ENCODE measurements at regions not wholly inside any gene's neighbourhood (a gene's known extent, or its start where the extent isn't known, plus 50 kb on each side); places are given as distances from the start of the nearest gene placed in this dataset.

DNA sequence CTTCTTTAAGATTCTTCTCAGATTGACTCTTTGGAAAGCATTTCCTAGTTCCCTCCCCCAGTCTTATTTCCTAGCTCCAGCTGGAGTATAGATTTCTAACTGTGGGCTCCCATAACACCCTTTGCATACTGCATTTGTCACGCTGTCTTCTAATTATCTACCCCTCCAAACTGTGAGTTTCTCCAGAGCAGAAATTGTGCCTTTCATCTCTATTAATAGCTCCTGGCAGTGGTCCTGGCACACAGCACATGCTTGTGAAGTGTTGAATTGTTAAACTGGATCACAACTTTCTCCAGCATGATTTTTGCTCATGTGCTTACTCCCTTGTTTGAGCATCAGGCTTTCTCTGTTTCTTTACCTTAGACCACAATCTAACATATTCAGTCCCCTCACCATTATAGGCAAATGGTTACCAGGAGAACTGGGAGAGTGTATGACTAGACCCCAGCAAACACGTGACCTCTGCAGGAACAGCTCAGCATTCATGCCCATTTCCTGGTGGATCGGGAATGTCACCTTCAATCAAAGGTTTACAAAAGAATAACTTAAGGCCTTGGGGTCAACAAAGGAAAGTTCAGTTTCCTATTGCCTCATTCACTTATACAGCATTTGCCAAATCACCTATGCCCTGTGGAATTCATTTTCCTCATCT, 175.7 kb upstream of the TANK start:
- Histone ChIP-seq H3K9me3 (ENCODE audit: control insufficient read depth, low read depth, low read length) (no peaks in the 10 kb centered on the region), H3K79me2 (ENCODE audit: control insufficient read depth, insufficient read depth, low read length) (no peaks in the 10 kb centered on the region), H2AFZ (ENCODE audit: control insufficient read depth, low read length) (no peak overlapping the region), H4K20me1 (ENCODE audit: control insufficient read depth, extremely low read depth, insufficient read depth, low read length) (no peaks in the 10 kb centered on the region), H3K36me3 (ENCODE audit: control insufficient read depth in 2 of 2, extremely low read depth in 1 of 2, insufficient read depth in 2 of 2, low read length in 2 of 2) (no peaks in the 10 kb centered on the region), H3K27ac (ENCODE audit: control insufficient read depth, insufficient read depth, low read length) (no peak overlapping the region), H3K9me1 (ENCODE audit: control insufficient read depth, extremely low read depth, insufficient read depth, low read length) (no peaks in the 10 kb centered on the region), H3K9ac (ENCODE audit: control insufficient read depth, extremely low read depth, insufficient read depth, low read length) (no peak overlapping the region), H3K27me3 (ENCODE audit: control insufficient read depth, extremely low read depth, insufficient read depth, low read length) (no peaks in the 10 kb centered on the region), H3K4me1 (ENCODE audit: control insufficient read depth, extremely low read depth, insufficient read depth, low read length) (no peaks in the 10 kb centered on the region), H3K4me3 (ENCODE audit: control insufficient read depth in 2 of 3, extremely low read depth in 1 of 3, insufficient read depth in 2 of 3, low read depth in 1 of 3, low read length in 3 of 3) (no peak overlapping the region), H3K4me2 (ENCODE audit: control insufficient read depth, extremely low read depth, insufficient read depth, low read depth, low read length) (no peak overlapping the region)
- dilution Hi-C loops (cut with MboI; ENCODE audit: extremely low pct_ligation_motif_present, low sequenced_read_pairs), result no loop called here
- FAIRE-seq, result no peak
- no peak for TF ChIP-seq EZH2 (IDR thresholded peaks at IDR 0.05; ENCODE audit: low read length)
- no peak for TF ChIP-seq CTCF (optimal IDR thresholded peaks at IDR 0.05 in 1 of 3, IDR thresholded peaks at IDR 0.05 in 1 of 3, conservative IDR thresholded peaks at IDR 0.05 in 1 of 3; ENCODE audit: extremely low read depth in 1 of 3, insufficient read depth in 2 of 3, low read length in 3 of 3)
- no peak for DNase-seq (ENCODE audit: low read depth, low spot score)

GRCh38 chr2:160989778-160990177, 170.4 kb upstream of the TANK start:
- Histone ChIP-seq H4K20me1 (ENCODE audit: control insufficient read depth, extremely low read depth, insufficient read depth, low read length) (no peaks in the 10 kb centered on the region), H3K4me3 (ENCODE audit: control insufficient read depth in 2 of 3, extremely low read depth in 1 of 3, insufficient read depth in 2 of 3, low read depth in 1 of 3, low read length in 3 of 3) (no peak overlapping the region), H3K27ac (ENCODE audit: control insufficient read depth, insufficient read depth, low read length) (no peak overlapping the region), H3K9me3 (ENCODE audit: control insufficient read depth, low read depth, low read length) (no peaks in the 10 kb centered on the region), H3K36me3 (ENCODE audit: control insufficient read depth in 2 of 2, extremely low read depth in 1 of 2, insufficient read depth in 2 of 2, low read length in 2 of 2) (no peaks in the 10 kb centered on the region), H3K4me2 (ENCODE audit: control insufficient read depth, extremely low read depth, insufficient read depth, low read depth, low read length) (no peak overlapping the region), H3K79me2 (ENCODE audit: control insufficient read depth, insufficient read depth, low read length) (no peaks in the 10 kb centered on the region), H3K4me1 (ENCODE audit: control insufficient read depth, extremely low read depth, insufficient read depth, low read length) (peaks cover 3% of the 10 kb centered on the region), H3K9ac (ENCODE audit: control insufficient read depth, extremely low read depth, insufficient read depth, low read length) (no peak overlapping the region), H3K9me1 (ENCODE audit: control insufficient read depth, extremely low read depth, insufficient read depth, low read length) (no peaks in the 10 kb centered on the region), H3K27me3 (ENCODE audit: control insufficient read depth, extremely low read depth, insufficient read depth, low read length) (no peaks in the 10 kb centered on the region), H2AFZ (ENCODE audit: control insufficient read depth, low read length) (no peak overlapping the region)
- no peak for TF ChIP-seq CTCF (optimal IDR thresholded peaks at IDR 0.05 in 1 of 3, IDR thresholded peaks at IDR 0.05 in 1 of 3, conservative IDR thresholded peaks at IDR 0.05 in 1 of 3; ENCODE audit: extremely low read depth in 1 of 3, insufficient read depth in 2 of 3, low read length in 3 of 3)
- TF ChIP-seq EZH2 (IDR thresholded peaks at IDR 0.05; ENCODE audit: low read length), result no peak
- no peak for DNase-seq (ENCODE audit: low read depth, low spot score)
- no peak for FAIRE-seq
- dilution Hi-C loops (cut with MboI; ENCODE audit: extremely low pct_ligation_motif_present, low sequenced_read_pairs), result no loop called here

Measured in keratinocyte (primary cell).